HCT116 (cell line): ENCODE measurements at regions not wholly inside any gene's neighbourhood (a gene's known extent, or its start where the extent isn't known, plus 50 kb on each side); places are given as distances from the start of the nearest gene placed in this dataset.

Source experiments
- ATAC-seq: fragments of 200-7000 bp; cut with Tn5 transposase; 2 replicates; pipeline ENCODE4 v1.9.1; 2020; ENCODE audit warnings: mild to moderate bottlenecking, moderate library complexity
- BruUV-seq: library from RNA; stranded (reverse); fragments of 400-500 nt; replicated peaks from 2 replicates; lab custom pipeline; 2021; lab: Mats Ljungman, UMichigan
- CTCF ChIA-PET: fragments of 300-600 bp; sonication (Branson Sonifier 250); formaldehyde crosslinking; loops from one replicate; lab custom pipeline; 2021; ENCODE audit warnings: antibody characterized with exemption; lab: Charles Lee
- POLR2A ChIA-PET: fragments of 300-600, 350-600 bp; sonication (Branson Sonifier 250); formaldehyde crosslinking; loops from one replicate; lab custom pipeline; 2021; ENCODE audit warnings: antibody characterized with exemption; lab: Charles Lee
- RAD21 ChIA-PET, 2 experiments: fragments of 300-600 bp; sonication (Branson Sonifier 250); formaldehyde crosslinking; loops; one replicate each; lab custom pipeline; 2023; ENCODE audit warnings: low total read pairs in 2 of 2; ENCODE audit not compliant: uncharacterized antibody in 2 of 2, unreplicated experiment in 2 of 2, low non-redundant PET in 1 of 2; lab: Charles Lee
- DNase-seq: peaks from one replicate; pipeline ENCODE4 v3.0.0-alpha.2; 2010; ENCODE audit warnings: low read depth, low spot score
- H2AFZ ChIP-seq: fragments of 200-600 bp; shearing (Covaris generic), sonication (generic); 2 replicates; pipeline ENCODE4 v1.6.1; 2017; ENCODE audit warnings: low read depth, mixed run types, mixed read lengths, antibody characterized with exemption, low read length; ENCODE audit not compliant: poor library complexity, severe bottlenecking
- H3K27ac ChIP-seq: 2 replicates; pipeline ENCODE4 v1.5.1; 2012; ENCODE audit warnings: low read depth, low read length
- H3K27me3 ChIP-seq: fragments of 200-600 bp; sonication (generic); 2 replicates; pipeline ENCODE4 v1.6.1; 2016; ENCODE audit warnings: mixed run types, low read length, mixed read lengths; ENCODE audit not compliant: insufficient read depth
- H3K36me3 ChIP-seq, 2 experiments: fragments of 200-500 bp in 1 of 2; fragments of 200-600 bp in 1 of 2; sonication (Bioruptor generic) in 1 of 2; sonication (generic) in 1 of 2; 2 replicates each; pipeline versions ENCODE4 v1.5.1 to v1.6.1; 2014 to 2016; ENCODE audit warnings: low read length in 2 of 2, inconsistent platforms in 1 of 2, mixed read lengths in 1 of 2, mixed run types in 1 of 2; ENCODE audit not compliant: insufficient read depth in 2 of 2, control insufficient read depth in 1 of 2
- H3K4me1 ChIP-seq, 2 experiments: fragments of 200-600 bp in 1 of 2; sonication (generic) in 1 of 2; 2 replicates each; pipeline versions ENCODE4 v1.5.1 to v1.6.1; 2012 to 2017; ENCODE audit warnings: low read length in 2 of 2, inconsistent platforms in 1 of 2, mild to moderate bottlenecking in 1 of 2, mixed read lengths in 1 of 2, mixed run types in 1 of 2, moderate library complexity in 1 of 2; ENCODE audit not compliant: insufficient read depth in 2 of 2, control insufficient read depth in 1 of 2
- H3K4me2 ChIP-seq: fragments of 200-600 bp; sonication (generic); 2 replicates; pipeline ENCODE4 v1.6.1; 2017; ENCODE audit warnings: mixed run types, low read length, mixed read lengths
- H3K4me3 ChIP-seq, 2 experiments: fragments of 200-600 bp in 1 of 2; sonication (generic) in 1 of 2; replicated peaks in 1 of 2; 2 replicates each; pipeline ENCODE4 v1.5.1; 2011 to 2016; ENCODE audit warnings: low read length in 2 of 2, control low read depth in 1 of 2, low read depth in 1 of 2, mild to moderate bottlenecking in 1 of 2, mixed read lengths in 1 of 2, mixed run types in 1 of 2
- H3K79me2 ChIP-seq: fragments of 200-600 bp; sonication (generic); 2 replicates; pipeline ENCODE4 v1.6.1; 2017; ENCODE audit warnings: mild to moderate bottlenecking, mixed run types, low read length, moderate library complexity, mixed read lengths; ENCODE audit not compliant: insufficient read depth
- H3K9ac ChIP-seq: fragments of 200-600 bp; sonication (generic); 2 replicates; pipeline ENCODE4 v1.6.1; 2016; ENCODE audit warnings: low read length, mixed read lengths
- H3K9me2 ChIP-seq: fragments of 200-600 bp; sonication (generic), shearing (Covaris generic); 2 replicates; pipeline ENCODE4 v1.6.1; 2017; ENCODE audit warnings: mixed run types, mild to moderate bottlenecking, moderate library complexity; ENCODE audit not compliant: insufficient read depth
- H3K9me3 ChIP-seq, 2 experiments: fragments of 200-500 bp in 1 of 2; fragments of 200-600 bp in 1 of 2; sonication (Bioruptor generic) in 1 of 2; sonication (generic) in 1 of 2; 2 replicates each; pipeline ENCODE4 v1.6.1; 2014 to 2017; ENCODE audit warnings: low read length in 2 of 2, mixed read lengths in 2 of 2, inconsistent platforms in 1 of 2, low read depth in 1 of 2, mild to moderate bottlenecking in 1 of 2, mixed run types in 1 of 2, moderate library complexity in 1 of 2; ENCODE audit not compliant: control insufficient read depth in 1 of 2, insufficient read depth in 1 of 2
- H4K20me1 ChIP-seq: fragments of 200-600 bp; sonication (generic), shearing (Covaris generic); 2 replicates; pipeline ENCODE4 v1.6.1; 2017; ENCODE audit warnings: mixed run types, mild to moderate bottlenecking, moderate library complexity; ENCODE audit not compliant: insufficient read depth
- ATF3 ChIP-seq: IDR thresholded peaks from 2 replicates; pipeline ENCODE4 v1.6.1; 2012
- CBX3 ChIP-seq: IDR thresholded peaks from 2 replicates; pipeline ENCODE4 v1.6.1; 2012; ENCODE audit warnings: low read depth
- CEBPB ChIP-seq: IDR thresholded peaks from 2 replicates; pipeline ENCODE4 v1.6.1; 2012; ENCODE audit warnings: low read depth
- CTCF ChIP-seq, 3 experiments: fragments of 200-600 bp in 1 of 3; sonication (generic) in 1 of 3; IDR thresholded peaks in 2 of 3; conservative IDR thresholded peaks in 1 of 3; 2 replicates each; pipeline ENCODE4 v1.5.1; 2012 to 2017; ENCODE audit warnings: low read depth in 2 of 3, low read length in 2 of 3, antibody characterized with exemption in 1 of 3, borderline replicate concordance in 1 of 3, control low read depth in 1 of 3, mild to moderate bottlenecking in 1 of 3, mixed read lengths in 1 of 3, mixed run types in 1 of 3, moderate library complexity in 1 of 3; ENCODE audit not compliant: insufficient read depth in 1 of 3
- EGR1 ChIP-seq: IDR thresholded peaks from 2 replicates; pipeline ENCODE4 v1.6.1; 2012; ENCODE audit warnings: low read depth
- EZH2 ChIP-seq: fragments of 200-600 bp; sonication (generic); IDR thresholded peaks from 2 replicates; pipeline ENCODE4 v1.6.1; 2017; ENCODE audit warnings: antibody characterized with exemption, mixed run types
- EZH2phosphoT487 ChIP-seq: fragments of 200-600 bp; IDR thresholded peaks from 2 replicates; pipeline ENCODE4 v1.6.1; 2018; ENCODE audit warnings: antibody characterized with exemption, borderline replicate concordance
- POLR2A ChIP-seq: IDR thresholded peaks from 2 replicates; pipeline ENCODE4 v1.7.0; 2011; ENCODE audit warnings: borderline replicate concordance; ENCODE audit not compliant: insufficient read depth, insufficient read length; ENCODE audit errors: extremely low read depth
- POLR2AphosphoS5 ChIP-seq: IDR thresholded peaks from 2 replicates; pipeline ENCODE4 v1.6.1; 2011; ENCODE audit warnings: mild to moderate bottlenecking, low read depth, low read length, moderate library complexity
- RAD21 ChIP-seq: IDR thresholded peaks from 2 replicates; pipeline ENCODE4 v1.6.1; 2012; ENCODE audit warnings: low read depth, mild to moderate bottlenecking
- SIN3A ChIP-seq: IDR thresholded peaks from 2 replicates; pipeline ENCODE4 v1.6.1; 2012; ENCODE audit warnings: low read depth
- SRF ChIP-seq: IDR thresholded peaks from 2 replicates; pipeline ENCODE4 v1.6.1; 2012; ENCODE audit warnings: low read depth
- TCF7L2 ChIP-seq: IDR thresholded peaks from 2 replicates; pipeline ENCODE4 v1.7.0; 2011; ENCODE audit warnings: borderline replicate concordance, inconsistent platforms; ENCODE audit not compliant: insufficient read depth, insufficient read length; ENCODE audit errors: extremely low read depth
- YY1 ChIP-seq: IDR thresholded peaks from 2 replicates; pipeline ENCODE4 v1.6.1; 2011; ENCODE audit warnings: low read length, low read depth, moderate library complexity, mild to moderate bottlenecking; ENCODE audit not compliant: insufficient replicate concordance; ENCODE audit errors: extremely low read depth
- ZFX ChIP-seq: fragments of 450-650 bp; IDR thresholded peaks from 2 replicates; pipeline ENCODE4 v1.6.1; 2017
- intact Hi-C: fragments of 100-400 bp; cut with micrococcal nuclease; formaldehyde crosslinking; loops from 2 replicates; pipeline ENCODE4 v1.10.0; 2022
- TF ChIP-seq, protein P1 (sequence below): IDR thresholded peaks from 2 replicates; pipeline ENCODE4 v1.6.1; 2012; ENCODE audit warnings: low read depth

DNA sequence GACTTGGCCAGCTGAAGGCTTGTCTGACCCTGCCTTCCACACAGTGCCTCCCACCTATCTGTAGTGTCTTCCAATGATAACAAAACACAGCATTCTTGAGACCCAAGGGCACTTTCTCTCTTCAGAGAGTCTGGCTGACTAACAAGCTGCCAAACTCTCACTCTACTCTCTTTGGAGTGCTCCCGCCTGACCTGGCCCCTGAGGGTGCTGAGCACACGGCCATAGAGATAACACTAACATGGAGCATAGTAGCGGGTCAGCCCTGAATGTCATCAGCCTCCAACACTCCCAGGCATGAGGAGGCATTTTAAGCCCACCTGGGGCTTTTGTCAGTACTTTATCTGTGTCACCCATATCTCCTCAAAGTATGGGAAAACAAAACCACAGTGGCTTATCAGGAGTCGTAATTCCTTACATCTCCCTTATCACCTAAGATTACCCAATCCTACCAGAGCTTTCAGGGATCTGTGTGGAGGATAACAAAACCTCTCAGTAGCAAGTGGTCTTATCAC lies 160.3 kb upstream of the TCF4 start:
- Histone ChIP-seq H3K4me3 (no peak overlapping the region), H3K27me3 (no peaks in the 10 kb centered on the region), H3K9ac (no peak overlapping the region), H2AFZ (no peak overlapping the region), H3K9me2 (no peaks in the 10 kb centered on the region), H3K4me2 (no peak overlapping the region), H3K9me3 (peaks cover 0 to 22% of the 10 kb centered on the region in 2 experiments; a peak in 2 of 4 replicates), H3K36me3 (no peaks in the 10 kb centered on the region), H4K20me1 (no peaks in the 10 kb centered on the region), H3K4me1 (no peaks in the 10 kb centered on the region), H3K27ac (no peak overlapping the region), H3K79me2 (no peaks in the 10 kb centered on the region)
- intact Hi-C loops = no loop called here
- POLR2A ChIA-PET = no interaction called here
- ATAC-seq = no peak
- no TSS peak for BruUV-seq
- no peak for TF ChIP-seq EGR1
- no peak for TF ChIP-seq POLR2A
- no peak for TF ChIP-seq CTCF (IDR thresholded peaks at IDR 0.05 in 2 of 3, conservative IDR thresholded peaks at IDR 0.05 in 1 of 3; ENCODE audit: borderline replicate concordance in 1 of 3, insufficient read depth in 1 of 3, low read depth in 2 of 3, low read length in 2 of 3)
- TF ChIP-seq RAD21 = no peak
- CTCF ChIA-PET = no interaction called here
- DNase-seq = no peak
- RAD21 ChIA-PET = no interaction called here

DNA sequence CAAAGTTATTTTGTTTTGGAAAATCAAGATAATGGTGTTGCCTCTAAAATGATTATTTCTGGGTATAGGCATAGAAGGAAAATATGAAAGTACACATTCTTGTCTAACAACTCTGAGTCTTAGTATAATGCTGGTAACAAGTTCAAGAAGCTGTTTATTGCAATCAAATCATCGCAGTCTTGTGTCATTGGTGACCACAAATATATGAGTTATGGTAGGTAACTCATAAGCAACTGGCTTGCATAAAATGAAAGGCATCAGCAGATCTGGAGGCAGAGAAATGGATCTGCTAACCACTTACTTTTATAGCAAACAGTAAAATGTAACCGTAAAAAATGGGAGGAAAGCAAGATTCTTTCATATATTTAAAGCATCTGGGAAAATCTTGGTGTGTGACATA lies 156.2 kb upstream of the TCF4 start:
- intact Hi-C loops = no loop called here
- Histone ChIP-seq H3K4me2 (no peak overlapping the region), H3K9me3 (peaks cover 6 to 29% of the 10 kb centered on the region in 2 experiments; a peak in 2 of 4 replicates), H3K27me3 (no peaks in the 10 kb centered on the region), H3K36me3 (no peaks in the 10 kb centered on the region), H3K79me2 (no peaks in the 10 kb centered on the region), H3K9ac (no peak overlapping the region), H3K4me3 (no peak overlapping the region), H4K20me1 (no peaks in the 10 kb centered on the region), H3K9me2 (no peaks in the 10 kb centered on the region), H3K4me1 (no peaks in the 10 kb centered on the region), H3K27ac (no peak overlapping the region), H2AFZ (no peak overlapping the region)
- BruUV-seq = no TSS peak
- ChIA-PET RAD21 (no interaction called here), CTCF (no interaction called here), POLR2A (no interaction called here)
- DNase-seq (no peak), ATAC-seq (no peak)
- no peak for TF ChIP-seq POLR2AphosphoS5
- no peak for TF ChIP-seq POLR2A
- no peak for TF ChIP-seq EGR1
- TF ChIP-seq TCF7L2 = no peak
- TF ChIP-seq ZFX = no peak
- no peak for TF ChIP-seq SRF
- no peak for TF ChIP-seq EZH2phosphoT487
- TF ChIP-seq EZH2 = no peak
- TF ChIP-seq RAD21 = no peak
- TF ChIP-seq CEBPB = no peak
- TF ChIP-seq SIN3A = no peak
- no peak for TF ChIP-seq ATF3
- no peak for TF ChIP-seq CBX3
- TF ChIP-seq, protein P1, sequence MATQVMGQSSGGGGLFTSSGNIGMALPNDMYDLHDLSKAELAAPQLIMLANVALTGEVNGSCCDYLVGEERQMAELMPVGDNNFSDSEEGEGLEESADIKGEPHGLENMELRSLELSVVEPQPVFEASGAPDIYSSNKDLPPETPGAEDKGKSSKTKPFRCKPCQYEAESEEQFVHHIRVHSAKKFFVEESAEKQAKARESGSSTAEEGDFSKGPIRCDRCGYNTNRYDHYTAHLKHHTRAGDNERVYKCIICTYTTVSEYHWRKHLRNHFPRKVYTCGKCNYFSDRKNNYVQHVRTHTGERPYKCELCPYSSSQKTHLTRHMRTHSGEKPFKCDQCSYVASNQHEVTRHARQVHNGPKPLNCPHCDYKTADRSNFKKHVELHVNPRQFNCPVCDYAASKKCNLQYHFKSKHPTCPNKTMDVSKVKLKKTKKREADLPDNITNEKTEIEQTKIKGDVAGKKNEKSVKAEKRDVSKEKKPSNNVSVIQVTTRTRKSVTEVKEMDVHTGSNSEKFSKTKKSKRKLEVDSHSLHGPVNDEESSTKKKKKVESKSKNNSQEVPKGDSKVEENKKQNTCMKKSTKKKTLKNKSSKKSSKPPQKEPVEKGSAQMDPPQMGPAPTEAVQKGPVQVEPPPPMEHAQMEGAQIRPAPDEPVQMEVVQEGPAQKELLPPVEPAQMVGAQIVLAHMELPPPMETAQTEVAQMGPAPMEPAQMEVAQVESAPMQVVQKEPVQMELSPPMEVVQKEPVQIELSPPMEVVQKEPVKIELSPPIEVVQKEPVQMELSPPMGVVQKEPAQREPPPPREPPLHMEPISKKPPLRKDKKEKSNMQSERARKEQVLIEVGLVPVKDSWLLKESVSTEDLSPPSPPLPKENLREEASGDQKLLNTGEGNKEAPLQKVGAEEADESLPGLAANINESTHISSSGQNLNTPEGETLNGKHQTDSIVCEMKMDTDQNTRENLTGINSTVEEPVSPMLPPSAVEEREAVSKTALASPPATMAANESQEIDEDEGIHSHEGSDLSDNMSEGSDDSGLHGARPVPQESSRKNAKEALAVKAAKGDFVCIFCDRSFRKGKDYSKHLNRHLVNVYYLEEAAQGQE = no peak
- no peak for TF ChIP-seq YY1
